ENCODE measurements at regions not wholly inside any gene's neighbourhood (a gene's known extent, or its start where the extent isn't known, plus 50 kb on each side); places are given as distances from the start of the nearest gene placed in this dataset.

GRCh38 chr18:73793386-73793785 lies 354.2 kb downstream of the FBXO15 start:
- no peak for TF ChIP-seq CTCF (IDR thresholded peaks at IDR 0.05; ENCODE audit: low read depth, low read length)
- TF ChIP-seq EZH2phosphoT487 (IDR thresholded peaks at IDR 0.05; ENCODE audit: low read depth), result no peak

Measured in OCI-LY3 (cell line).